HCT116 (cell line): ENCODE measurements at regions not wholly inside any gene's neighbourhood (a gene's known extent, or its start where the extent isn't known, plus 50 kb on each side); places are given as distances from the start of the nearest gene placed in this dataset.

Experiments used
- ATAC-seq: fragments of 200-7000 bp; cut with Tn5 transposase; 2 replicates; pipeline ENCODE4 v1.9.1; 2020; ENCODE audit warnings: mild to moderate bottlenecking, moderate library complexity
- BruUV-seq: library from RNA; stranded (reverse); fragments of 400-500 nt; replicated peaks from 2 replicates; lab custom pipeline; 2021; lab: Mats Ljungman, UMichigan
- CTCF ChIA-PET: fragments of 300-600 bp; sonication (Branson Sonifier 250); formaldehyde crosslinking; loops from one replicate; lab custom pipeline; 2021; ENCODE audit warnings: antibody characterized with exemption; lab: Charles Lee
- POLR2A ChIA-PET: fragments of 300-600, 350-600 bp; sonication (Branson Sonifier 250); formaldehyde crosslinking; loops from one replicate; lab custom pipeline; 2021; ENCODE audit warnings: antibody characterized with exemption; lab: Charles Lee
- RAD21 ChIA-PET, 2 experiments: fragments of 300-600 bp; sonication (Branson Sonifier 250); formaldehyde crosslinking; loops; one replicate each; lab custom pipeline; 2023; ENCODE audit warnings: low total read pairs in 2 of 2; ENCODE audit not compliant: uncharacterized antibody in 2 of 2, unreplicated experiment in 2 of 2, low non-redundant PET in 1 of 2; lab: Charles Lee
- DNase-seq: peaks from one replicate; pipeline ENCODE4 v3.0.0-alpha.2; 2010; ENCODE audit warnings: low read depth, low spot score
- H2AFZ ChIP-seq: fragments of 200-600 bp; shearing (Covaris generic), sonication (generic); 2 replicates; pipeline ENCODE4 v1.6.1; 2017; ENCODE audit warnings: low read depth, mixed run types, mixed read lengths, antibody characterized with exemption, low read length; ENCODE audit not compliant: poor library complexity, severe bottlenecking
- H3K27ac ChIP-seq: 2 replicates; pipeline ENCODE4 v1.5.1; 2012; ENCODE audit warnings: low read depth, low read length
- H3K27me3 ChIP-seq: fragments of 200-600 bp; sonication (generic); 2 replicates; pipeline ENCODE4 v1.6.1; 2016; ENCODE audit warnings: mixed run types, low read length, mixed read lengths; ENCODE audit not compliant: insufficient read depth
- H3K36me3 ChIP-seq, 2 experiments: fragments of 200-500 bp in 1 of 2; fragments of 200-600 bp in 1 of 2; sonication (Bioruptor generic) in 1 of 2; sonication (generic) in 1 of 2; 2 replicates each; pipeline versions ENCODE4 v1.5.1 to v1.6.1; 2014 to 2016; ENCODE audit warnings: low read length in 2 of 2, inconsistent platforms in 1 of 2, mixed read lengths in 1 of 2, mixed run types in 1 of 2; ENCODE audit not compliant: insufficient read depth in 2 of 2, control insufficient read depth in 1 of 2
- H3K4me1 ChIP-seq, 2 experiments: fragments of 200-600 bp in 1 of 2; sonication (generic) in 1 of 2; 2 replicates each; pipeline versions ENCODE4 v1.5.1 to v1.6.1; 2012 to 2017; ENCODE audit warnings: low read length in 2 of 2, inconsistent platforms in 1 of 2, mild to moderate bottlenecking in 1 of 2, mixed read lengths in 1 of 2, mixed run types in 1 of 2, moderate library complexity in 1 of 2; ENCODE audit not compliant: insufficient read depth in 2 of 2, control insufficient read depth in 1 of 2
- H3K4me2 ChIP-seq: fragments of 200-600 bp; sonication (generic); 2 replicates; pipeline ENCODE4 v1.6.1; 2017; ENCODE audit warnings: mixed run types, low read length, mixed read lengths
- H3K4me3 ChIP-seq, 2 experiments: fragments of 200-600 bp in 1 of 2; sonication (generic) in 1 of 2; replicated peaks in 1 of 2; 2 replicates each; pipeline ENCODE4 v1.5.1; 2011 to 2016; ENCODE audit warnings: low read length in 2 of 2, control low read depth in 1 of 2, low read depth in 1 of 2, mild to moderate bottlenecking in 1 of 2, mixed read lengths in 1 of 2, mixed run types in 1 of 2
- H3K79me2 ChIP-seq: fragments of 200-600 bp; sonication (generic); 2 replicates; pipeline ENCODE4 v1.6.1; 2017; ENCODE audit warnings: mild to moderate bottlenecking, mixed run types, low read length, moderate library complexity, mixed read lengths; ENCODE audit not compliant: insufficient read depth
- H3K9ac ChIP-seq: fragments of 200-600 bp; sonication (generic); 2 replicates; pipeline ENCODE4 v1.6.1; 2016; ENCODE audit warnings: low read length, mixed read lengths
- H3K9me2 ChIP-seq: fragments of 200-600 bp; sonication (generic), shearing (Covaris generic); 2 replicates; pipeline ENCODE4 v1.6.1; 2017; ENCODE audit warnings: mixed run types, mild to moderate bottlenecking, moderate library complexity; ENCODE audit not compliant: insufficient read depth
- H3K9me3 ChIP-seq, 2 experiments: fragments of 200-500 bp in 1 of 2; fragments of 200-600 bp in 1 of 2; sonication (Bioruptor generic) in 1 of 2; sonication (generic) in 1 of 2; 2 replicates each; pipeline ENCODE4 v1.6.1; 2014 to 2017; ENCODE audit warnings: low read length in 2 of 2, mixed read lengths in 2 of 2, inconsistent platforms in 1 of 2, low read depth in 1 of 2, mild to moderate bottlenecking in 1 of 2, mixed run types in 1 of 2, moderate library complexity in 1 of 2; ENCODE audit not compliant: control insufficient read depth in 1 of 2, insufficient read depth in 1 of 2
- H4K20me1 ChIP-seq: fragments of 200-600 bp; sonication (generic), shearing (Covaris generic); 2 replicates; pipeline ENCODE4 v1.6.1; 2017; ENCODE audit warnings: mixed run types, mild to moderate bottlenecking, moderate library complexity; ENCODE audit not compliant: insufficient read depth
- CTCF ChIP-seq, 3 experiments: fragments of 200-600 bp in 1 of 3; sonication (generic) in 1 of 3; IDR thresholded peaks in 2 of 3; conservative IDR thresholded peaks in 1 of 3; 2 replicates each; pipeline ENCODE4 v1.5.1; 2012 to 2017; ENCODE audit warnings: low read depth in 2 of 3, low read length in 2 of 3, antibody characterized with exemption in 1 of 3, borderline replicate concordance in 1 of 3, control low read depth in 1 of 3, mild to moderate bottlenecking in 1 of 3, mixed read lengths in 1 of 3, mixed run types in 1 of 3, moderate library complexity in 1 of 3; ENCODE audit not compliant: insufficient read depth in 1 of 3
- FOSL1 ChIP-seq: IDR thresholded peaks from 2 replicates; pipeline ENCODE4 v1.6.1; 2012; ENCODE audit warnings: low read depth
- JUND ChIP-seq: IDR thresholded peaks from 2 replicates; pipeline ENCODE4 v1.6.1; 2012
- MAX ChIP-seq: IDR thresholded peaks from 2 replicates; pipeline ENCODE4 v1.6.1; 2012
- SP1 ChIP-seq: IDR thresholded peaks from 2 replicates; pipeline ENCODE4 v1.6.1; 2012; ENCODE audit warnings: low read depth
- YY1 ChIP-seq: IDR thresholded peaks from 2 replicates; pipeline ENCODE4 v1.6.1; 2011; ENCODE audit warnings: low read length, low read depth, moderate library complexity, mild to moderate bottlenecking; ENCODE audit not compliant: insufficient replicate concordance; ENCODE audit errors: extremely low read depth
- ZFX ChIP-seq: fragments of 450-650 bp; IDR thresholded peaks from 2 replicates; pipeline ENCODE4 v1.6.1; 2017
- intact Hi-C: fragments of 100-400 bp; cut with micrococcal nuclease; formaldehyde crosslinking; loops from 2 replicates; pipeline ENCODE4 v1.10.0; 2022

GRCh38 chr4:149057594-149057993 is 615.4 kb upstream of the NR3C2 start:
- H3K4me3 ChIP-seq: no peak overlapping the region
- no peak for ATAC-seq

More at GRCh38 chr4:149057594-149057993, 615.4 kb upstream of the NR3C2 start:
- RAD21 ChIA-PET: no interaction called here
- Histone ChIP-seq H2AFZ (no peak overlapping the region), H3K4me2 (no peak overlapping the region), H3K9ac (no peak overlapping the region), H3K27me3 (no peaks in the 10 kb centered on the region), H3K9me2 (no peaks in the 10 kb centered on the region), H3K36me3 (no peaks in the 10 kb centered on the region), H3K27ac (no peak overlapping the region), H3K4me1 (no peaks in the 10 kb centered on the region)
- BruUV-seq: no TSS peak
- POLR2A ChIA-PET: no interaction called here
- CTCF ChIA-PET: no interaction called here
- no peak for TF ChIP-seq CTCF (IDR thresholded peaks at IDR 0.05 in 2 of 3, conservative IDR thresholded peaks at IDR 0.05 in 1 of 3; ENCODE audit: borderline replicate concordance in 1 of 3, insufficient read depth in 1 of 3, low read depth in 2 of 3, low read length in 2 of 3)
- no peak for TF ChIP-seq MAX
- no peak for TF ChIP-seq ZFX
- no peak for TF ChIP-seq YY1
- TF ChIP-seq FOSL1: no peak
- TF ChIP-seq SP1: no peak
- TF ChIP-seq JUND: no peak
- TF ChIP-seq, all 23 proteins: peak for 0
- H3K79me2 ChIP-seq: no peaks in the 10 kb centered on the region
- intact Hi-C loops: no loop called here
- DNase-seq: no peak
- H3K9me3 ChIP-seq: no peaks in the 10 kb centered on the region
- no peaks in the 10 kb centered on the region for H4K20me1 ChIP-seq
